Astrocyte of the spinal cord (primary cell): ENCODE measurements at regions not wholly inside any gene's neighbourhood (a gene's known extent, or its start where the extent isn't known, plus 50 kb on each side); places are given as distances from the start of the nearest gene placed in this dataset.

Experiments
- DNase-seq: peaks from one replicate; pipeline ENCODE4 v3.0.0; 2011; ENCODE audit warnings: low read depth, low spot score
- H3K4me3 ChIP-seq: 2 replicates; pipeline ENCODE4 v1.5.1; 2011; ENCODE audit warnings: low read depth, mild to moderate bottlenecking, low read length, moderate library complexity
- CTCF ChIP-seq: IDR thresholded peaks from 2 replicates; pipeline ENCODE4 v1.5.1; 2012; ENCODE audit warnings: low read depth, mild to moderate bottlenecking, low read length, inconsistent platforms
- in situ Hi-C: cut with HindIII; loops from 2 replicates; pipeline ENCODE4 v1.10.0; 2017; ENCODE audit warnings: low sequenced_read_pairs

GRCh38 chr2:192828175-192828574, 633.4 kb upstream of the TMEFF2 start:
- no peak for TF ChIP-seq CTCF
- DNase-seq, result no peak
- H3K4me3 ChIP-seq, result no peak overlapping the region
- in situ Hi-C loops, result no loop called here

- in situ Hi-C loops, result no loop called here
- TF ChIP-seq CTCF, result no peak
- DNase-seq, result no peak
- no peak overlapping the region for H3K4me3 ChIP-seq
These were observed 633.0 kb upstream of the TMEFF2 start for GRCh38 chr2:192827735-192828134.

- in situ Hi-C loops, result no loop called here
- H3K4me3 ChIP-seq, result no peak overlapping the region
- no peak for DNase-seq
- no peak for TF ChIP-seq CTCF
These were observed 619.6 kb upstream of the TMEFF2 start for GRCh38 chr2:192814376-192814775.

DNA sequence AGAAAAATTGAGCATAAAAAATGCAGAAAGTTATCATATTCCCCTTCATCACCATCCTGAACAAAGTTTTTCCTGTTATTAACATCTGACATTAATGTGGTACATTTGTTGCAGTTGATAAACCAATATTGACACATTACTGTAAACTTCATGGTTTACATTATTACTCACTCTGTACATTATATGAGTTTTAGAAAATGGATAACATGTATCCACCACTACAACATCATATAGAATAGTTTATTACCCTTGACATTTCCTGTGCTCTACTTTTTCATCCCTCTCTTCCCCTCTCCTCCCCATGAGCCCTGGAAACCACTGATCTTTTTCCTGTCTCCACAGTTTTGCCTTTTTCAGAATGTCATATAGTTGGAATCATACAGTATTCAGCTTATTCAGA, 618.6 kb upstream of the TMEFF2 start:
- in situ Hi-C loops, result no loop called here
- no peak overlapping the region for H3K4me3 ChIP-seq
- DNase-seq, result no peak
- TF ChIP-seq CTCF, result no peak

GRCh38 chr2:192809173-192809572, 614.4 kb upstream of the TMEFF2 start:
- no peak for TF ChIP-seq CTCF
- in situ Hi-C loops, result no loop called here
- H3K4me3 ChIP-seq, result no peak overlapping the region
- DNase-seq, result no peak

- no peak for TF ChIP-seq CTCF
- in situ Hi-C loops, result no loop called here
- DNase-seq, result no peak
- H3K4me3 ChIP-seq, result no peak overlapping the region
These were observed 588.9 kb upstream of the TMEFF2 start for GRCh38 chr2:192783643-192784042.
